ENCODE measurements at regions not wholly inside any gene's neighbourhood (a gene's known extent, or its start where the extent isn't known, plus 50 kb on each side); places are given as distances from the start of the nearest gene placed in this dataset.

DNA sequence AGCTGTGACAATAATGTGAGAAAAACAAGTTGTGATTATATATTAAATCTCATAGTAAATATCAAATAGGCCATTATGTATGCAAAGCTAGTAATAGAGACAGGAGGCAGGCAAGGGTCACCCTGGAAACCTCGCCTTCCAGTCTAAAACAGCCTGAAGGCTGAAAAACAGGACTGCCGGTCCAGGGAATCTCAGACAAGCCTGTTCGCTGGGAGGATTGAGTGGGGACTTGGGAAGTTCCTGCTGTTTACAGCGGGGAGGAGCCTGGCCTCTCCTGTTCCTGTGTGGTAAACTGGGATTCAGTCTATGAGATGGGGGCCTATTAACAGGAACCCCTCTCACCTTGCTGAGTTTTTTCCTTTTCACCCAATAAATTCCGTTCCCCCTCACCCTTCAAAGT, 2317.3 kb downstream of the PCDH7 start:
- TF ChIP-seq, protein P1, sequence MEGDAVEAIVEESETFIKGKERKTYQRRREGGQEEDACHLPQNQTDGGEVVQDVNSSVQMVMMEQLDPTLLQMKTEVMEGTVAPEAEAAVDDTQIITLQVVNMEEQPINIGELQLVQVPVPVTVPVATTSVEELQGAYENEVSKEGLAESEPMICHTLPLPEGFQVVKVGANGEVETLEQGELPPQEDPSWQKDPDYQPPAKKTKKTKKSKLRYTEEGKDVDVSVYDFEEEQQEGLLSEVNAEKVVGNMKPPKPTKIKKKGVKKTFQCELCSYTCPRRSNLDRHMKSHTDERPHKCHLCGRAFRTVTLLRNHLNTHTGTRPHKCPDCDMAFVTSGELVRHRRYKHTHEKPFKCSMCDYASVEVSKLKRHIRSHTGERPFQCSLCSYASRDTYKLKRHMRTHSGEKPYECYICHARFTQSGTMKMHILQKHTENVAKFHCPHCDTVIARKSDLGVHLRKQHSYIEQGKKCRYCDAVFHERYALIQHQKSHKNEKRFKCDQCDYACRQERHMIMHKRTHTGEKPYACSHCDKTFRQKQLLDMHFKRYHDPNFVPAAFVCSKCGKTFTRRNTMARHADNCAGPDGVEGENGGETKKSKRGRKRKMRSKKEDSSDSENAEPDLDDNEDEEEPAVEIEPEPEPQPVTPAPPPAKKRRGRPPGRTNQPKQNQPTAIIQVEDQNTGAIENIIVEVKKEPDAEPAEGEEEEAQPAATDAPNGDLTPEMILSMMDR (IDR thresholded peaks at IDR 0.05): no peak
- H3K27ac ChIP-seq: no peak overlapping the region

DNA sequence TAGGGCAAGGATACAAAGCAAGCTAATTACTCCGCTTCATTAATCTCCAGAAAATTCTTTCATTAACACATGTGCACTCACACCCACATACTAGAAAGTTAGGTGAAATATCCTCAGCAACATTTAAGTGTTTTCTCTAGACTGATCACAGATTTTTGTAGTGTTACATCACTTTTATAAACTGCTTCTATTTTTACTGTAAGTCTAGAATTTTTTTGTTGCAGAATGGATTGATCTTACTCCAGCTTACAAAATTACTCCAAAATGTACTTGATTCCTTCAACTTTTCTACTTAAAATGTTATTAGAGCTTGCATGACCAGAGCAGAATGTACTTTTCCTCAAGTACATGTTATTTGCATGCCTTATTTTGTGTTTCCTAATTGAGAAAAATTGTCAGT, 2325.2 kb downstream of the PCDH7 start:
- no peak overlapping the region for H3K27ac ChIP-seq
- no peak for TF ChIP-seq ZFX (IDR thresholded peaks at IDR 0.05; ENCODE audit: borderline replicate concordance)
- TF ChIP-seq, protein P1 (IDR thresholded peaks at IDR 0.05): no peak

DNA sequence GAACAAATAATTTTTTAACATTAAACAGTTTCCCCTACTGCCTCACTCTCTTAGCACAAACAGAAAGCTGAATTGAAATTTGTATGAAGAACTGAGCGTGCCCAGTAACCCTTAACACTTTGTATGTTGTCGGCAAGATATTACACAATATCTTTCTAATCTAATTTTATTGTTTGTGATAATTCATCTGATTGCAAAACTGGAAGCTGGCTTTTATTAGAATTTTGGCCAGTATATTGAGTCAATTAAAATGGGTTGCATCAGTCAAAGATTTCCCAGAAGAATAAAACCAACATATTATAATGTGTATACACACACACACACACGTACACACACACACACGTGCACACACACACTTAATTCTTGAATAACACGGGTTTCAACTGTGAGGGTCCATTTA, 2332.1 kb downstream of the PCDH7 start:
- no peak for TF ChIP-seq ZFX (IDR thresholded peaks at IDR 0.05; ENCODE audit: borderline replicate concordance)
- TF ChIP-seq, protein P1 (IDR thresholded peaks at IDR 0.05): no peak

DNA sequence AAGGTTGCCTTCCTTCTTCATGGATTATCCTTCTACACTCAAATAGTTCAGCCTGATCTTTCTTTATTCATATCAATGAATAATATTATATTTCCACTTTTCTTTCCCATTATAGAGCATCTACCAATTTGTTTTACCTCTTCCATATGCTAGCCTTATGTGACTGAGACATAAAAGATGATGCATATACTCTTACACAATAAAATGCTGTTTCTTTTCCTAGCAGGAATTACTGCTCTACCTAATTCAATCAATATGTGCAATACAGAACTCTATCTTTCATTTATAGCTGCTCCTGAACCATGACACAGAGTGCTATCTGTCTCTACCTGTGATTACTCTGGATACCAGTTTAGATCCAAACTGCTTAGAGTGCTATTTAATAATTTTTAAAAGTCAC, 2334.0 kb downstream of the PCDH7 start:
- TF ChIP-seq, protein P1 (IDR thresholded peaks at IDR 0.05): no peak
- no peak for TF ChIP-seq ZFX (IDR thresholded peaks at IDR 0.05; ENCODE audit: borderline replicate concordance)
- no peak overlapping the region for H3K27ac ChIP-seq

More for the DNA sequence above, 2332.1 kb downstream of the PCDH7 start:
- no peak overlapping the region for H3K27ac ChIP-seq

DNA sequence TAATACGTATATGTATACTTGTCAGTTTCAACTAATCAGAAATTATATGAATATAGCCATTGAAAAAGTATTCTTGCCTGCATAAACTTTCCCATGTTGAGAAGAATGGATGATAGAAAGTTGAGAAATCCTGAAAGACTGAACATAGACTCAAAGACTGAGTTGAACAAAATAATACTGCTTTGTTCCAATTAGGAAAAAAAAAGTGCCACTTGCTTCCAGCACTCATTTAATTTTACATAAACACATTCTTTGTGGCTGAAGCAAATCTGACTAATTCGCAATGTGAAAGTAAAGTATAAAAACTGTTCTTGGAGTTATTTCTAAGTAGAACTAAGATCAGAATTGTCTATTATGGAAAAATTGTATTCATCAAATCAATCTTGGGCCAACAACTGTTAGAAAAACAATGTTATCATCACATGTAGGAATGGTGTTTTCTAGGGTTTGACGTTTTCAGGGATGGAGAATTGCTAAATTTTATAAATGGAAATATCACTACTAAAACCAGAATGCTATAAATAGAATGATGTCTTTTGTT, 2334.6 kb downstream of the PCDH7 start:
- TF ChIP-seq, protein P1 (IDR thresholded peaks at IDR 0.05): no peak
- TF ChIP-seq ZFX (IDR thresholded peaks at IDR 0.05; ENCODE audit: borderline replicate concordance): no peak
- H3K27ac ChIP-seq: no peak overlapping the region

DNA sequence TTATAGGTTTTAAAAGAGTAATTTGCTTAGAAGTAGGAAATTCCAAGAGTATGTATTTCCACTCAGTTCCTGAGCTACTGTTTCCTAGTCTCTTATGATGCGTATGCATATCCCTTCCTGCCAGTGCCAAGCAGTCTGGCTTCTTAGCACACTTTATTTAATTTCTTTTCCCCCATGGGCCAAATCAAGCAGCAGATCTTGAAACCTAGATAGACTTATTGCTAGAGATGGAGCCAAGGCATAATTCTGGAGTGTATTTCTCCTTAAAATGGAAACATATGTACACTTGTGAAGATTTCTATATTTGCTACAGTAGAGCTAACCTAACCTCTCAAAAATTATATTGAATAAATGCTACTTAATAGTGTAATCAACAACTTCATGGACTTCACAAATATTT, 2337.6 kb downstream of the PCDH7 start:
- no peak overlapping the region for H3K27ac ChIP-seq
- no peak for TF ChIP-seq ZFX (IDR thresholded peaks at IDR 0.05; ENCODE audit: borderline replicate concordance)
- TF ChIP-seq, protein P1 (IDR thresholded peaks at IDR 0.05): no peak

DNA sequence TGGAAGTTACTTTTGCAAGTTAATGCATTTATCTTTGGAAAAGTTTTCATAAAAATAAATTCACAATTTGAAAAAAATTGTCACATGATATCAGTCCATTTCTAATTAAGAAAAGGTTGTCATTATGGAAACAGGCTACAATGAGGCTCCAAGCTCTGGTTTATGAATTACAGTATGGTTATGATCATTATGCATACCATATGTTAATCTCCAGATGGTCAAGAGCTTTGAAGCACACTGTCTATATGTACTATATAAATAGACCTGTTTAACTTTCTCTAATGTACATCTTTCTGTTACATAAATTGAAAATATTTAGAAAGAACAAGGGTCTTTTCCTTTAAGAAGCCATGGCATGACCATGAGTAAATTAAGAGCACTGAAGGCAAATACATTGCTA, 2338.8 kb downstream of the PCDH7 start:
- H3K27ac ChIP-seq: no peak overlapping the region
- no peak for TF ChIP-seq ZFX (IDR thresholded peaks at IDR 0.05; ENCODE audit: borderline replicate concordance)
- TF ChIP-seq, protein P1 (IDR thresholded peaks at IDR 0.05): no peak

All from 22Rv1 (cell line).